ENCODE measurements at regions not wholly inside any gene's neighbourhood (a gene's known extent, or its start where the extent isn't known, plus 50 kb on each side); places are given as distances from the start of the nearest gene placed in this dataset.
A peak's percentile ranks its signal among the peaks of the same experiment; 100 is the strongest.

DNA sequence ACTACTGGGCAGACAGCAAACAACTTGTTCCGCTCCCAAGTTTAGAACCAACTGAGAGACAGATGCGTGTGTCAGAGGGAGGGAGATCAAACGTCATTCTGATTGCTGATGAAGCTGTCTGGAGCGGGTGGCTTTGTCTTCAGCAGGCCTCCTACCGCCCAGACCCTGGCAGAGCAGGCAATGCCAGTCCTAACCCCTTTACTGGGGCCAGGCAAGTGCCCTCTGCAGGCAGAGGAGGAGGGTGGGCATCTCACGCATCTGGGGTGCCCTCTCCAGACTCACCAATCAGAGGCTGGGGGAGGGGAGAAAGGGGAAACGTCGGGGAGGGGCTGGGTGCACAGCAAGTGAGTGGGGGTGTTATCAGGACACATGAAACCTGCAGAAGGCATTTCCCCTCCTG, 126.6 kb downstream of the ACTL8 start:
- WGBS, 2 donors (ENCODE audit: extremely low coverage in 2 of 2, insufficient read length in 2 of 2, insufficient replicate concordance in 1 of 2): no CpG with 5 or more reads among the region's 8 CpGs
- no peaks in the 10 kb centered on the region for H3K9me3 ChIP-seq (replicated peaks in 1 of 2; ENCODE audit: control insufficient read depth in 2 of 2, insufficient read depth in 1 of 2, low read depth in 1 of 2, low read length in 2 of 2)
- no peak for DNase-seq (ENCODE audit: low spot score)
- peak overlapping the region; percentile 43 for H3K14ac ChIP-seq (ENCODE audit: low read length)
- H2BK12ac ChIP-seq (ENCODE audit: low read length): no peak overlapping the region
- no peaks in the 10 kb centered on the region for H3K36me3 ChIP-seq (replicated peaks in 1 of 2; ENCODE audit: control insufficient read depth in 2 of 2, insufficient read depth in 2 of 2, low read length in 2 of 2)
- H4K91ac ChIP-seq (ENCODE audit: low read depth, low read length, poor library complexity): no peak overlapping the region
- H3K4me3 ChIP-seq (ENCODE audit: low read length in 2 of 2): no peak overlapping the region
- H2BK15ac ChIP-seq (ENCODE audit: low read length): no peak overlapping the region
- no peak overlapping the region for H3K23ac ChIP-seq (ENCODE audit: low read depth, low read length, poor library complexity)
- H3K4me2 ChIP-seq (ENCODE audit: insufficient read depth, low read length, poor library complexity, severe bottlenecking): no peak overlapping the region
- no peak overlapping the region for H2BK5ac ChIP-seq (ENCODE audit: low read length)
- H3K27me3 ChIP-seq (ENCODE audit: control insufficient read depth in 3 of 3, insufficient read depth in 3 of 3, low read depth in 1 of 3, low read length in 3 of 3): peaks cover 0 to 12% (median 0%) of the 10 kb centered on the region in 3 experiments
- no peaks in the 10 kb centered on the region for H3K79me1 ChIP-seq (ENCODE audit: low read depth, low read length)
- H3K4ac ChIP-seq (ENCODE audit: low read length): no peak overlapping the region
- H2BK120ac ChIP-seq (ENCODE audit: low read depth, low read length): no peak overlapping the region
- no peaks in the 10 kb centered on the region for H3K4me1 ChIP-seq (ENCODE audit: control insufficient read depth in 2 of 2, insufficient read depth in 1 of 2, low read depth in 1 of 2, low read length in 2 of 2)
- H2AFZ ChIP-seq (ENCODE audit: low read length): no peak overlapping the region
- no peak overlapping the region for H4K8ac ChIP-seq (ENCODE audit: low read depth, low read length)
- H2AK5ac ChIP-seq (ENCODE audit: low read depth, low read length): no peak overlapping the region
- H3K9ac ChIP-seq (ENCODE audit: low read depth, low read length, poor library complexity): no peak overlapping the region
- H3K18ac ChIP-seq (ENCODE audit: low read length): peak overlapping the region; percentile 79
- H3K27ac ChIP-seq (replicated peaks; ENCODE audit: low read length): no peak overlapping the region

DNA sequence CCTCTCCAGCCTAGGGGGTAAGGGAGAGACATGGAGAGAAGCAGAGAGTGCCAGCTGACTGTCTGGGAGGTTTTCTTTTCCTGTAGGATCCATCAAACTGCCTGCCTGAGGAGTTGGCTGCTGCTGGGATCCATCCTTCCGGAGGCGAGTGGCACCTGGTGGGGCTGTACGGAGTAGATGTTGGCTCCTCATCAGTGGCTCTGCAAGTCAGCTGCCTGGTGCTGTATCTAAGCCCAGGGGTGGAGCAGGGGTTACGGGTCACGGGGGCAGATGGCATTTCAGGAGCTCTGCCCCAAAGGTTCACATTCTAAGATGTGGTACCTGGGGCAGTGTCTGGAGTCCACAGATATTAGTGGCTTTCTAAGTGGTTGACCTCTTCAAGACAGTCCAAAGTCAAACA, 128.0 kb downstream of the ACTL8 start:
- Histone ChIP-seq H2AFZ (ENCODE audit: low read length) (no peak overlapping the region), H3K23ac (ENCODE audit: low read depth, low read length, poor library complexity) (no peak overlapping the region), H2BK5ac (ENCODE audit: low read length) (no peak overlapping the region), H2BK15ac (ENCODE audit: low read length) (no peak overlapping the region), H3K27me3 (ENCODE audit: control insufficient read depth in 3 of 3, insufficient read depth in 3 of 3, low read depth in 1 of 3, low read length in 3 of 3) (peaks cover 0 to 12% (median 0%) of the 10 kb centered on the region in 3 experiments), H2BK12ac (ENCODE audit: low read length) (no peak overlapping the region), H4K8ac (ENCODE audit: low read depth, low read length) (no peak overlapping the region), H3K27ac (replicated peaks; ENCODE audit: low read length) (no peak overlapping the region), H3K4ac (ENCODE audit: low read length) (no peak overlapping the region), H2BK120ac (ENCODE audit: low read depth, low read length) (no peak overlapping the region), H3K4me1 (ENCODE audit: control insufficient read depth in 2 of 2, insufficient read depth in 1 of 2, low read depth in 1 of 2, low read length in 2 of 2) (no peaks in the 10 kb centered on the region), H2AK5ac (ENCODE audit: low read depth, low read length) (no peak overlapping the region), H3K4me3 (ENCODE audit: low read length in 2 of 2) (no peak overlapping the region), H3K9me3 (replicated peaks in 1 of 2; ENCODE audit: control insufficient read depth in 2 of 2, insufficient read depth in 1 of 2, low read depth in 1 of 2, low read length in 2 of 2) (no peaks in the 10 kb centered on the region), H3K18ac (ENCODE audit: low read length) (no peak overlapping the region), H4K91ac (ENCODE audit: low read depth, low read length, poor library complexity) (no peak overlapping the region), H3K14ac (ENCODE audit: low read length) (no peak overlapping the region), H3K79me1 (ENCODE audit: low read depth, low read length) (no peaks in the 10 kb centered on the region), H3K36me3 (replicated peaks in 1 of 2; ENCODE audit: control insufficient read depth in 2 of 2, insufficient read depth in 2 of 2, low read length in 2 of 2) (no peaks in the 10 kb centered on the region), H3K4me2 (ENCODE audit: insufficient read depth, low read length, poor library complexity, severe bottlenecking) (no peak overlapping the region), H3K9ac (ENCODE audit: low read depth, low read length, poor library complexity) (no peak overlapping the region)
- no CpG with 5 or more reads among the region's 5 CpGs for WGBS, 2 donors (ENCODE audit: extremely low coverage in 2 of 2, insufficient read length in 2 of 2, insufficient replicate concordance in 1 of 2)
- no peak for DNase-seq (ENCODE audit: low spot score)

- Histone ChIP-seq H2BK120ac (ENCODE audit: low read depth, low read length) (no peak overlapping the region), H3K23ac (ENCODE audit: low read depth, low read length, poor library complexity) (no peak overlapping the region), H2AFZ (ENCODE audit: low read length) (no peak overlapping the region), H3K14ac (ENCODE audit: low read length) (no peak overlapping the region), H3K27me3 (ENCODE audit: control insufficient read depth in 3 of 3, insufficient read depth in 3 of 3, low read depth in 1 of 3, low read length in 3 of 3) (peaks cover 0 to 12% (median 0%) of the 10 kb centered on the region in 3 experiments), H4K8ac (ENCODE audit: low read depth, low read length) (no peak overlapping the region), H4K91ac (ENCODE audit: low read depth, low read length, poor library complexity) (no peak overlapping the region), H3K36me3 (replicated peaks in 1 of 2; ENCODE audit: control insufficient read depth in 2 of 2, insufficient read depth in 2 of 2, low read length in 2 of 2) (no peaks in the 10 kb centered on the region), H3K4ac (ENCODE audit: low read length) (no peak overlapping the region), H3K9me3 (replicated peaks in 1 of 2; ENCODE audit: control insufficient read depth in 2 of 2, insufficient read depth in 1 of 2, low read depth in 1 of 2, low read length in 2 of 2) (no peaks in the 10 kb centered on the region), H3K4me3 (ENCODE audit: low read length in 2 of 2) (no peak overlapping the region), H3K9ac (ENCODE audit: low read depth, low read length, poor library complexity) (peak overlapping the region; percentile 14), H3K79me1 (ENCODE audit: low read depth, low read length) (no peaks in the 10 kb centered on the region), H3K4me2 (ENCODE audit: insufficient read depth, low read length, poor library complexity, severe bottlenecking) (no peak overlapping the region), H2BK5ac (ENCODE audit: low read length) (no peak overlapping the region), H2BK12ac (ENCODE audit: low read length) (no peak overlapping the region), H3K4me1 (ENCODE audit: control insufficient read depth in 2 of 2, insufficient read depth in 1 of 2, low read depth in 1 of 2, low read length in 2 of 2) (no peaks in the 10 kb centered on the region), H3K18ac (ENCODE audit: low read length) (no peak overlapping the region), H2AK5ac (ENCODE audit: low read depth, low read length) (no peak overlapping the region), H3K27ac (replicated peaks; ENCODE audit: low read length) (no peak overlapping the region), H2BK15ac (ENCODE audit: low read length) (no peak overlapping the region)
- no peak for DNase-seq (ENCODE audit: low spot score)
- no CpG with 5 or more reads among the region's 12 CpGs for WGBS, 2 donors (ENCODE audit: extremely low coverage in 2 of 2, insufficient read length in 2 of 2, insufficient replicate concordance in 1 of 2)
Measured at GRCh38 chr1:17883662-17884395, 128.7 kb downstream of the ACTL8 start.

- H3K4me2 ChIP-seq (ENCODE audit: insufficient read depth, low read length, poor library complexity, severe bottlenecking): no peak overlapping the region
- H3K4me3 ChIP-seq (ENCODE audit: low read length in 2 of 2): no peak overlapping the region
- no peak overlapping the region for H3K23ac ChIP-seq (ENCODE audit: low read depth, low read length, poor library complexity)
- no peak overlapping the region for H3K4ac ChIP-seq (ENCODE audit: low read length)
- H4K91ac ChIP-seq (ENCODE audit: low read depth, low read length, poor library complexity): no peak overlapping the region
- no peaks in the 10 kb centered on the region for H3K79me1 ChIP-seq (ENCODE audit: low read depth, low read length)
- peaks cover 0 to 9% (median 0%) of the 10 kb centered on the region in 3 experiments for H3K27me3 ChIP-seq (ENCODE audit: control insufficient read depth in 3 of 3, insufficient read depth in 3 of 3, low read depth in 1 of 3, low read length in 3 of 3)
- H3K4me1 ChIP-seq (ENCODE audit: control insufficient read depth in 2 of 2, insufficient read depth in 1 of 2, low read depth in 1 of 2, low read length in 2 of 2): peaks cover 0 to 2% of the 10 kb centered on the region in 2 donors
- no peak overlapping the region for H3K9ac ChIP-seq (ENCODE audit: low read depth, low read length, poor library complexity)
- no peak overlapping the region for H2BK120ac ChIP-seq (ENCODE audit: low read depth, low read length)
- no peak for DNase-seq (ENCODE audit: low spot score)
- H2BK15ac ChIP-seq (ENCODE audit: low read length): no peak overlapping the region
- H4K8ac ChIP-seq (ENCODE audit: low read depth, low read length): no peak overlapping the region
- H3K27ac ChIP-seq (replicated peaks; ENCODE audit: low read length): no peak overlapping the region
- H3K14ac ChIP-seq (ENCODE audit: low read length): no peak overlapping the region
- no CpG with 5 or more reads among the region's 10 CpGs for WGBS, 2 donors (ENCODE audit: extremely low coverage in 2 of 2, insufficient read length in 2 of 2, insufficient replicate concordance in 1 of 2)
- peaks cover 0 to 1% of the 10 kb centered on the region in 2 donors for H3K9me3 ChIP-seq (replicated peaks in 1 of 2; ENCODE audit: control insufficient read depth in 2 of 2, insufficient read depth in 1 of 2, low read depth in 1 of 2, low read length in 2 of 2)
- no peak overlapping the region for H2BK12ac ChIP-seq (ENCODE audit: low read length)
- no peak overlapping the region for H2AFZ ChIP-seq (ENCODE audit: low read length)
- H2AK5ac ChIP-seq (ENCODE audit: low read depth, low read length): no peak overlapping the region
- no peak overlapping the region for H3K18ac ChIP-seq (ENCODE audit: low read length)
- H2BK5ac ChIP-seq (ENCODE audit: low read length): no peak overlapping the region
- H3K36me3 ChIP-seq (replicated peaks in 1 of 2; ENCODE audit: control insufficient read depth in 2 of 2, insufficient read depth in 2 of 2, low read length in 2 of 2): no peaks in the 10 kb centered on the region
Measured at GRCh38 chr1:17885663-17886320, 130.7 kb downstream of the ACTL8 start.
